Osteoblast (primary cell): ENCODE measurements at regions not wholly inside any gene's neighbourhood (a gene's known extent, or its start where the extent isn't known, plus 50 kb on each side); places are given as distances from the start of the nearest gene placed in this dataset.

ENCODE experiments used
- DNase-seq: peaks from one replicate; pipeline ENCODE4 v3.0.0; 2011; ENCODE audit warnings: low spot score, mixed read lengths; ENCODE audit not compliant: insufficient read length; ENCODE audit errors: missing footprints
- H2AFZ ChIP-seq: 2 replicates; pipeline ENCODE4 v1.6.0; 2011; ENCODE audit warnings: mild to moderate bottlenecking, low read length
- H3K27ac ChIP-seq: 2 replicates; pipeline ENCODE4 v1.5.1; 2011; ENCODE audit warnings: mild to moderate bottlenecking, low read depth, low read length, moderate library complexity
- H3K27me3 ChIP-seq: 2 replicates; pipeline ENCODE4 v1.6.0; 2012; ENCODE audit warnings: mild to moderate bottlenecking, control low read depth, inconsistent platforms, low read length, moderate library complexity; ENCODE audit not compliant: insufficient read depth
- H3K36me3 ChIP-seq: 2 replicates; pipeline ENCODE4 v1.5.1; 2011; ENCODE audit warnings: mild to moderate bottlenecking, low read length, control low read depth, moderate library complexity; ENCODE audit not compliant: insufficient read depth
- H3K4me1 ChIP-seq: 2 replicates; pipeline ENCODE4 v1.5.1; 2011; ENCODE audit warnings: mild to moderate bottlenecking, low read length, control low read depth, moderate library complexity; ENCODE audit not compliant: insufficient read depth
- H3K4me2 ChIP-seq: 2 replicates; pipeline ENCODE4 v1.6.0; 2011; ENCODE audit warnings: mild to moderate bottlenecking, low read length; ENCODE audit not compliant: insufficient read depth
- H3K4me3 ChIP-seq: fragments of 200-600 bp; sonication (generic); 3 replicates; pipeline ENCODE4 v1.5.1; 2012; ENCODE audit warnings: mild to moderate bottlenecking, low read length, inconsistent platforms; ENCODE audit not compliant: insufficient read depth
- H3K79me2 ChIP-seq: 2 replicates; pipeline ENCODE4 v1.6.0; 2012; ENCODE audit warnings: mild to moderate bottlenecking, low read length, control low read depth, inconsistent platforms; ENCODE audit not compliant: insufficient read depth
- H3K9me3 ChIP-seq: 2 replicates; pipeline ENCODE4 v1.5.1; 2011; ENCODE audit warnings: low read depth, low read length, control low read depth
- H4K20me1 ChIP-seq: 2 replicates; pipeline ENCODE4 v1.6.0; 2012; ENCODE audit warnings: mild to moderate bottlenecking, low read length, control low read depth; ENCODE audit not compliant: insufficient read depth
- TF ChIP-seq, protein P1 (sequence below): IDR thresholded peaks from 2 replicates; pipeline ENCODE4 v1.5.1; 2011; ENCODE audit warnings: mild to moderate bottlenecking, low read depth, low read length, moderate library complexity; ENCODE audit errors: extremely low read depth

DNA sequence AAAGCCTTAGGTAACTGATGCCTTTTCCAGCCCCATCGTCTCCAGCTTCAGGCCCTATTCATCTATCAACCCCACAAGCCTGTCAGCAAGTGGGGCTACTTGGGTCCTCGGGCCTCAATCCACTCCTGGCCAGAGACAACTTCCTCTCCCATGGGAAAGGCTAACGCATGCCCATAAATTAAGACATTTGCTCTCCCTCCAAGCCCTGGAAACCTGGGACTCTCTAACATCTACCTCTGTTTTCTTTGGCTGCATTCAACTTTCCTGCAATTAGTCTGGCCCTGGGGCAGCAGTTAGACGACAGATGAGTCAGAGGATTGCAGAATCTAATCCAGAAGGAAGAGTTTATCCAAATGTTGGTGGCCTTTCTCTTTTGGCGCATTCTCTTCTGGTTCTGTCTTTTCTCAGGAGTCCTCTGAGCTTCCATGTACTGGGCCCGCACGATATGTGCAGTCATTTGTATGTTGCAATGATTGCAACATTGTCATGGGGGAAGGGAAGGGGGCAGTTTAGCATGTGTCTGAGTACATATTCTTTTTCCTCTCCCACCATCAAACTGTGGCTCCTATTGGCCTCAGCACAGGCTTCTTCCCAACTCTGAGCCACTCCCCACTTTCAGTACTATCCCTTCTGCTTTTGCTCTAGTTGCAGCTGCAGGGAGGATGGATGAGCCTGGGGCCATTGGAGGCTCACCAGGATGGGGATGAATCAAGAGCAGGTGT lies 54.4 kb downstream of the NAV1 start:
- Histone ChIP-seq H2AFZ (no peak overlapping the region), H3K79me2 (peaks cover 79% of the 10 kb centered on the region), H3K4me1 (peaks cover 26% of the 10 kb centered on the region), H4K20me1 (peaks cover 11% of the 10 kb centered on the region), H3K9me3 (no peaks in the 10 kb centered on the region), H3K27ac (peak overlapping the region; percentile 91), H3K27me3 (no peaks in the 10 kb centered on the region), H3K4me2 (peak overlapping the region; percentile 27), H3K4me3 (no peak overlapping the region), H3K36me3 (peaks cover 55% of the 10 kb centered on the region)
- TF ChIP-seq, protein P1, sequence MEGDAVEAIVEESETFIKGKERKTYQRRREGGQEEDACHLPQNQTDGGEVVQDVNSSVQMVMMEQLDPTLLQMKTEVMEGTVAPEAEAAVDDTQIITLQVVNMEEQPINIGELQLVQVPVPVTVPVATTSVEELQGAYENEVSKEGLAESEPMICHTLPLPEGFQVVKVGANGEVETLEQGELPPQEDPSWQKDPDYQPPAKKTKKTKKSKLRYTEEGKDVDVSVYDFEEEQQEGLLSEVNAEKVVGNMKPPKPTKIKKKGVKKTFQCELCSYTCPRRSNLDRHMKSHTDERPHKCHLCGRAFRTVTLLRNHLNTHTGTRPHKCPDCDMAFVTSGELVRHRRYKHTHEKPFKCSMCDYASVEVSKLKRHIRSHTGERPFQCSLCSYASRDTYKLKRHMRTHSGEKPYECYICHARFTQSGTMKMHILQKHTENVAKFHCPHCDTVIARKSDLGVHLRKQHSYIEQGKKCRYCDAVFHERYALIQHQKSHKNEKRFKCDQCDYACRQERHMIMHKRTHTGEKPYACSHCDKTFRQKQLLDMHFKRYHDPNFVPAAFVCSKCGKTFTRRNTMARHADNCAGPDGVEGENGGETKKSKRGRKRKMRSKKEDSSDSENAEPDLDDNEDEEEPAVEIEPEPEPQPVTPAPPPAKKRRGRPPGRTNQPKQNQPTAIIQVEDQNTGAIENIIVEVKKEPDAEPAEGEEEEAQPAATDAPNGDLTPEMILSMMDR = no peak
- DNase-seq = peak; percentile 92

DNA sequence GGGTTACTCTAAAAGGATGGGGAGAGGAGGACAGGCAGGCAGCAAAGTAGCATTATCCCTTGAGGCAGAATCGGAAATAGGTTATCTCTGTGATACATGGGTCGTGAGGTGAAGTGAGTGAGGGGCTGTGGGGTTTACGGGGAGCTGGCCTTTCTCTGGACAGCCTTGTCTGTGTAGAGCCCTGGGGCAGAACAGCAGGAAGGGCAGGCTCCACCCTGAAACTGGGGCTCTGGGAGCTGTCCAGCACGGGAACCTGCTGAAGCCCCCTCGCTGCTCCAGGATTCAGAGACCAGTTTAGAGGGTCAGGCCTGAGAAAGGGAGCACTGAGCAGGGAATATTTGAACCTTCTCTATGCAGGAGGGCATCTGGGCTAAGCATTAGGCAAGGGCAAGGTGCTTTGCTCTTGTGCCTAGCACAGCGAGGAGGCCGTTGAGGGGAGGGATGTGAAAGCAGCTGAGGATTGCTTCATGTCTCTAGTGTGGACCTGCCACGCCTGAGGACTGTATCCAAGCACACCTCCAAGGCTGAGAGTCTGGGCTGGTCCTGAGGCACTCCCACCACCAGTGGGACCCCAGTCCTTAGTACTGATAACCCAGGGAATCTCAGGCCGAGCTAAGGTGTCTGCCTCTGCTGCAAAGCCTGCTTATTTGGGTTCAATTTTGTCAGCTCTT lies 55.8 kb downstream of the NAV1 start:
- H4K20me1 ChIP-seq = peaks cover 11% of the 10 kb centered on the region
- peaks cover 47% of the 10 kb centered on the region for H3K36me3 ChIP-seq
- H3K9me3 ChIP-seq = no peaks in the 10 kb centered on the region
- no peak overlapping the region for H2AFZ ChIP-seq
- TF ChIP-seq, protein P1 = no peak
- H3K4me3 ChIP-seq = no peak overlapping the region
- no peaks in the 10 kb centered on the region for H3K27me3 ChIP-seq
- H3K79me2 ChIP-seq = peaks cover 87% of the 10 kb centered on the region
- DNase-seq = no peak
- peaks cover 40% of the 10 kb centered on the region for H3K4me1 ChIP-seq
- peak overlapping the region; percentile 91 for H3K27ac ChIP-seq
- H3K4me2 ChIP-seq = no peak overlapping the region

DNA sequence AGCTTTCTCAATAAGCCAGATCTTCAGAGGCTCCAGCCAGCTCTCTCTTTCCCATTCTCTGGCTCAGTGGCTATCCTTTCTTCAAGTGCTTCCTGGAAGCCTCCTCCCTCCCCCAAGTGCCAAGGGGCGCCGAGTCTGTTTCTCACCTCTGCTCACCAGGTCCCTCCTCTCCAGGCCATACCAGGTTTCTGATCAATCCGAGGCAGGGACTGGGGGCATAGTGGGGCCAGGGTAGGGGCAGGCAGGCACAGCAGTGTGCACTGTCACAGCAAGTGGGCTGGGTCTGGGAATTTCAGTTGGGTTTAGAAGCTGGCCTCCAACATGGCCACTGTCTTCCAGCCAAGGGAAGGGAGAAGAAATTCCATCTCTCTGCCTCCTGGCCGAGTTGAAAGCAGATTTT lies 56.5 kb downstream of the NAV1 start:
- Histone ChIP-seq H3K4me3 (no peak overlapping the region), H3K4me2 (no peak overlapping the region), H3K4me1 (peaks cover 47% of the 10 kb centered on the region), H3K79me2 (peaks cover 87% of the 10 kb centered on the region), H2AFZ (no peak overlapping the region), H4K20me1 (peaks cover 11% of the 10 kb centered on the region), H3K27ac (no peak overlapping the region), H3K9me3 (no peaks in the 10 kb centered on the region), H3K36me3 (peaks cover 40% of the 10 kb centered on the region), H3K27me3 (no peaks in the 10 kb centered on the region)
- TF ChIP-seq, protein P1 = no peak
- no peak for DNase-seq

DNA sequence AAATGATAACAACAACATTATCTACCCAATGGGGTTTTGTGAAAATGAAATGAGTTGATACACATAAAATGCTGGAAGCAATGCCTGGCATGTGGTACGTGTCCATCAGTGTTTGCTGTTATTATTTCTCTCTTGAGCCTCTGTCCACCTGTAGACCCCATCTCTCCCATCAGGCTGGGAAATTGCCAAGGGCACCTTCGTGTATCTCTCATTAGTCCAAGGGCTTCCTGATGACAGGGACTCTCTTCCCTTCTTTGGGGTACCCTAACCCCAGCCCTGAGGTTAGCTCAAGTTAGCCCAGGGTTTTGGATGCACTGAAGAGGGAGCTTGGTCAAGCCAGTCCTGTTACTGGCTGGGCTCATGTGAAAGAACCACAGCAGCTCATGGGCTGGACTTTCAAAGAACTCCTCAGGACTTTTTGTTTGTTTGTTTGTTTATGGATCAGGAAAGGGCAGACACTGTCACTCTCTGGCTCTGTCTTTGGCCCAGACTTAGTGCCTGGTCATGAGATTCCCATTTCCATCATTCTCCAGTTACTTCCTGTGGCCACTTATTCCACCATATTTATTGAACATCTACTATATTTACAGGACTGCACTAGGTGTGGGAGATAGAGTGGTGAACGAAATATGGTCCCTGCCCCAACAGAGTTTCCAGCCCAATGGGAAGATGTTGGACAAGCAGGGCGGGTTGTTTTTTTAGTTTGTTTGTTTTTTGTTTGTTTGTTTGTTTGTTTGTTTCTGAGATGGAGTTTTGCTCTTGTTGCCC lies 57.4 kb downstream of the NAV1 start:
- peaks cover 87% of the 10 kb centered on the region for H3K79me2 ChIP-seq
- H3K36me3 ChIP-seq = peaks cover 39% of the 10 kb centered on the region
- DNase-seq = no peak
- H3K9me3 ChIP-seq = no peaks in the 10 kb centered on the region
- H4K20me1 ChIP-seq = peaks cover 11% of the 10 kb centered on the region
- TF ChIP-seq, protein P1 = no peak
- H3K27ac ChIP-seq = no peak overlapping the region
- peaks cover 56% of the 10 kb centered on the region for H3K4me1 ChIP-seq
- H3K27me3 ChIP-seq = no peaks in the 10 kb centered on the region
- H3K4me3 ChIP-seq = no peak overlapping the region
- no peak overlapping the region for H3K4me2 ChIP-seq
- no peak overlapping the region for H2AFZ ChIP-seq
